IPS DF 4.7 (cell line): ENCODE measurements at regions not wholly inside any gene's neighbourhood (a gene's known extent, or its start where the extent isn't known, plus 50 kb on each side); places are given as distances from the start of the nearest gene placed in this dataset.
A peak's percentile ranks its signal among the peaks of the same experiment; 100 is the strongest.

Experiments used
- DNase-seq: peaks from one replicate; pipeline ENCODE4 v3.0.0-alpha.2; 2013; ENCODE audit warnings: low spot score; ENCODE audit errors: extremely low read depth

DNA sequence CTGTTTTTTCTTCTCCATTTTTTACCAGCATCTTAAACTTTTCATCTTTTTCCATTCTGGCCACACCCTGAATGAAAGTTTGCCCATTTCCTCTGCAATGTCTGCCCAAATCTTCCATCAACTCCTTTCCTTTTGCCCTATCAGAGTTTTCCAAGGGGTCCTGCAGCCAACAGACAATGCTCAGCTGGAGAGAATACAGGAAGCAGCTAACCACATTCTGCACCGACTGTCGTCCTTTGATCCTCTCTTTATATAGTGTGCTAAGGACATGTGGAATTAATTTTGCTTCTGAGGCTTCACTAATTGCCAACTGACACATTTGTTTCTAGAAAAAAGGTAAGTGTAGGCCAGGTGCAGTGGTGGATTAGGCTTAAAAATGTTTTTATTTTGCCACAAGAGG lies 50.5 kb upstream of the DLX2 start:
- DNase-seq, result no peak

DNA sequence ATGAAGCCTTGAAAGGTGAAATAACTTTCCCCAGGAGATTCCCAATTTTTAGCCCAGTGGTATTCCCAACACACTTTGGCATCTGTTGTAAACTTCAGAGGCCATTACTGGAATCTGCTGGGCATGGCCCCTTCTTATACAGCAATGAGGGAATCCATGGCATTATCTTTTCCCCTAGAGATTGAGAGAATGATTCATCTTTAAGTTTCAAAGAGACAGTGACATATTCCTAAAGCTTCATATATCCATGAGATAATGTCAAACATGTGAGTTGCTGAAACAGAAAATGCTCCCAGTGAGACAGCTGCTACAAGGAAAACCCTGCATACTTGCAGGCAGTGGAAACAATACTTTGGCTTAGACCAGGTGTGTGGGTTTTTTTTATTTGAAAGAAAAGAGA lies 51.1 kb upstream of the DLX2 start:
- no peak for DNase-seq

DNA sequence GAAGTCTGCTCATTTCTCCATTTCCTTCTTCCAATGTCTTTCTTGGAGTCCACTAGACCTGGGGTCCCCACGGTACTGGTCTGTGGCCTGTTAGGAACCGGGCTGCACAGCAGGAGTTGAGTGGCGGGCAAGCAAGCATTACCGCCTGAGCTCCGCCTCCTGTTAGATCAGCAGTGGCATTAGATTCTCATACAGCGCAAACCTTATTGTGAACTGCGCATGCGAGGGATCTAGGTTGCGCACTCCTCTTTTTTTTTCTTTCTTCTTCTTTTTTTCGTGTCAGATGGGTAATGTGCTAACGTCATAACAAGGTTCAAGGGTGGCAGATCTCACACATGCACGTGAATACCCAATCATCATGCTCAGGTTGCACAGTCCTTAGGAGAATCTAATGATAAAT lies 53.1 kb upstream of the DLX2 start:
- DNase-seq, result no peak

DNA sequence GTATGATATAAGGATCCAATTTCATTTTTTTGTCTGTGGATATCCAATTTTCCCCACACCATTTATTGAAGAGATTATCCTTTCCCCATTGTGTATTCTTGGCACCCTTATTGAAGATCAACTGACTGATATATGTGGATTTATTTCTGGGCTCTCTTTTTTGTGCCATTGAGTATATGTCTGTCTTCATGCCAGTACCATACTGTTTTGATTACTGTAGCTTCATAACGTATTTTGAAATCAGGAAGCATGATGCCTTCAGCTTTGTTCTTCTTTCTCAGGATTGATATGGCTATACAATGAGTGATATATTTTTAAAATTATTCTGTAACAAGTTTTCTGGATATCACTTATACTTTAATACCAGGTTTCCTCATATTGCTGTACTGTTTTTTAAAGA lies 58.1 kb upstream of the DLX2 start:
- no peak for DNase-seq

DNA sequence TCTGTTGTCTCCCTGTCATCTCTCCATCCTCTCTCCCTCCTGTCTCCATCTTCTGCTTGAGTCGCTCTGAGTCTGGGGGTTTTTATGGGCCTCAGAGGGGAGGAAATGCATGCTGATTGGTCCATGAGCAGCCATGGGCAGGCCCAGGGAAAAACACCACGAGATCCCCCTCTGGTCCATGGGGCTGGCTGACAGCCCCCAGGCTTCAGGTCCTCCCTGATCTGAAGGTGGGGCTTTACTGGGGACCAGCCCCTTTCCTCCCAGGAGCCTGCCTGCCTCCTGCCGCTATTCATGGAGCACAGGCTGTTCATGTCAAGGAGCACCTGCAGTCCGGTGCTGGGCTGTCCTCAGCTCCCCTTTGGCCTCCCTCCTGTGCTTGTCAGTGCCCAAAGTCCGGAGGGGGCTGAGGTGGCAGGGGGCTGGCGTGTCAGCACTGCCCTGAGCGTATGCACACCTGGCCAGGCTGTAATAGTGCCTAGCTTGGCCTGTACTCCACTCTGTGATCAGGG lies 59.6 kb upstream of the DLX2 start:
- DNase-seq, result no peak

DNA sequence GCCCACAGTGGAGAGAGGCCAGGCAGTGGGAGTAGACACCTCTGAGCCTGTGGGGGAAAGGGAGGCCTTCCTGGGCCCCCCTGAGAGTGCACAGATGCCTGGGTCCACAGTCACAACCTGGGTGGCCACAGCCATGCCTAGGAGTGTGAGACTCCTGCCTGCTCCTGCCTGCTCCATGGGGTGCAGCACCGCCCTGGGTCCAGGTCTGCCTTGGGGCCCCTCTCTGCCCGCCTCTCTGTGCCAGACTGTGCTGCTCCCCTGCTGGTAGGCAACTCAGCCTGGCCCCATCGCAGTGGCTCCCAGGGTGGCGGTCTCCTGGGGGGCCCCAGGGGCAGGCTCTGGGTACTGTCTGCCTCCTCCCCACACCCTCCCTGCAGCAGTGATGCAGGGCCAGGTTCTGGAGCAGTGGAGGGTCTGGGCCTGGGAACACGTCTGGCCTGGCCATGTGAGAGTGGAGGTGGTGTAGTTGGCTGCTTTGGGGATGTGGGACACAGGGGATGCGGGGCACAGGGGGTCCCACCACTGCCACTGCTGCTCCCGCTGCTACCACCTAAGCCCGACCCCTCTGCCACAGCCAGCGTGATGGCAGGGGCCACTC lies 60.1 kb upstream of the DLX2 start:
- no peak for DNase-seq

DNA sequence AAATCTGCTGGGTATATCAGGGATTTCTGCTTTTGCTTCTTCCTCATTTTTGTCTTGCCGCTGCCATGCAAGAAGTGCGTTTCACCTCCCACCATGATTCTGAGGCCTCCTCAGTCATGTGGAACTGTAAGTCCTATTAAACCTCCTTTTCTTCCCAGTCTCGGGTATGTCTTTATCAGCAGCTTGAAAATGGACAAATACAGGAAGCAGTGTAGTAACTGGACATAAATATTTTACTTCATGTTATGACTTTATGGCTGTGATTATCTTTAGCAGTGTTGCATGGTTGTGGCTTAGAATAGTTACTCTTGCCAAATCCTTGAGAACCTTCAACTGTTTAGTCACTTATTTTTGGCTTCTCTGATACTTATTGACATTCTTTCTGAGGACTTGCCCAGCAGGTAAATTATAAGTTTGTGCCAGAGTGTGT lies 66.2 kb upstream of the DLX2 start:
- DNase-seq, result no peak

DNA sequence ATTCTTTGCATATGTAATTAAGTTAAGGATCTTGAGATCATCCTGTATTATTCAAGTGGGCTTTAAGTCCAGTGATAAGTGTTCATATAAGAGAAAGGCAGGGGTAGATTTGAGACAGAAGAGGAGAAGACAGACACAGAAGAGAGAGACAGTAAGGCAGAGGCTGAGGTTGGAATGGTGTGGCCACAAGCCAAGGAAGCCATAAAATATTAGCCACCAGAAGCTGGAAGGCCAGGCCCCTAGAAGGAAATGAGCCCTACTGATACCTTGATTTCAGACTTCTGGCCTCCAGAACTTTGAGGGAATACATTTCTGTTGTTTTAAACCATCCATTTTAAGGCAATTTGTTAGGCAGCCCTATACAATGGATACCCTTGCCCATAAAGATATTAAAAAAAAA lies 66.9 kb upstream of the DLX2 start:
- no peak for DNase-seq

DNA sequence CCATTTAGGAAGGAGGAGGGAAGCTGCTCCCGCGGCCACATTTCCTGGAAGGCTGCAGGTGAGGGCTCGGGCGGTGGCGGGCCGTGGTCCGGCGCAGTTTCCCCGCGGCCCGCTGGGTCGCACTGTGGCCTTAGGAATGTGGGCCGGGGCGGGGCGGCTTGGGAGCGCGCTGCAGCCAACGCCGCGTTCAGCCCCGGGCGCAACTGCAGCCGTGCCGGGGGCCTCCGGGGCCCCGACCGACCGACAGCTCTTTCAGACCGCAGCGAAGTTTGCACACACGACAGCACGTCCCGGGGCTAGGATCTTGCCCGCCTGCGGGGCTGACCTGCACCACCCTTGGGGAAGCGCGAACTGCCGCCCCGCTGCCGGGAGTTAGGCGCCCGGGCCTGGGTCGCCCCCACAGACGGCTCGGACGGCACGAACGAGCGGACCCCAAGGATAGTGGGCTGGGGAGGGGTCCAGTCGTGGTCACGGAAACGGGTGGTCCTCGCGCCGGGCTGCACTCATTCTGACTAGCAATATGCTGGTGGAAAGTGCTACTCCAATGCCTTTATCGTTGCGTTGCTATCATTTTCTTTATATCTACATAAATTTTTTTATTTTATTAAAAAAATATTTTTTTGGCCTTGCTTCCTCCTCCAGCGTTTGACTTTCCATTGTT lies 69.9 kb upstream of the DLX2 start:
- no peak for DNase-seq

DNA sequence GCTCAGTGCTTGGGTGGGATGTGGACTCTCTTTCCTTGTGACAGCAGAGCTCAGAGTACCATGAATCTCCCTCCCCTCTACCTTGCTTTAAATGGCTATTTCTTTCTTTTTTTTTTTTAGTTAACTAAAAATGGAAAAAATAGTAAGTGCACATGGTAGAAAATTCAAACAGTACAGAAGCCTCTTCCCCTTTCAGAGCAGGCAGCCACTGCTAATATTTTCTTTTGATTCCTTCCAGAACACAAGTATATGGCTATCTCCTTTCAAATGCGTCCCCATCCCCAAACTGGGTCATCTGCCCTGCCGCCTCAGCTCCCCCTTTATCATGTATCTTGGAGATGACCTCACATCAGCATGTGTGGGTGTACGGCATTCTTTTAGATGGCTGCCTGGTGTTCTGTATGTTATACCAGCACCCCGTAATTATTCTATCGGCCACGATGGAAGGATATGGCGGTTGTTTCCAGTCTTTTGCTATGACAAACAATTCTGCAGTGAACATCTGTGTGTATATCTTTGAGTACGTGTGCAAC lies 70.5 kb upstream of the DLX2 start:
- DNase-seq, result no peak

DNA sequence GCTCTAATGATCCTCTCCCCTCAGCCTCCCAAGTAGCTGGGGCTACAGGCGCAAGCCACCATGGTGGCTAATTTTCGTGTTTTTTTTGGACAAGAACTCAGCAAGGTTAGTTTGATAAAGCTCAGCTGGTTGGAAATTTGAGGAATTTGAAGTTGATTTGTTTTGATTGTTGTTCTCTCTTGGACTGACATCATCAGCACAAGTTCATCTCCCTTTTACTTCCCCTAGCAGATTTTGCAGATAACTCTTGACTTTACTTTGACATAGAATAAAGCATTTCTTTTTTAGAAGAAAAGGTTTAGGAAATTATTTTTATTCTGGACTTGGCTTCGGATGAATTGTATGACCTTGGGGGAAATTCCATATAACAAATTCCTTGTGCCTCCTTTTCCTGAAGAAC lies 74.9 kb upstream of the DLX2 start:
- no peak for DNase-seq

DNA sequence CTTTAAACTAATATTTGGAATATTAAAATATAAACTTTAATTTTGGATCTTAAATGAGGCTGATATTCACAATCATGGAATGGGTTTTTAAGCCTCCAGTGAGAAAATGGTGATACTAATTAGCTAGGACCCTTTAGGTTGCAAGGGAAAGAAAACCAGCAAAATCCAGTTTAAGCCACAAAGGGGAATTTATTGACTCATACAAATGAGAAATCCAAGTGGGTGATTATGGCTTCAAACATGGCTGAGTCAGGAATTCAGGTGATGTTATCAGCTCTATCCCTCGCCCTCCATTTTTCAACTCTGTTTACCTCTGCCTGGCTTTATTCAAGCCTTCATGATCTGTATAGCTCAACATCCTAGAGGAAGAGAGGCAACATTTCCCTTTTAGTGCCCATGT lies 75.3 kb upstream of the DLX2 start:
- DNase-seq, result no peak

DNA sequence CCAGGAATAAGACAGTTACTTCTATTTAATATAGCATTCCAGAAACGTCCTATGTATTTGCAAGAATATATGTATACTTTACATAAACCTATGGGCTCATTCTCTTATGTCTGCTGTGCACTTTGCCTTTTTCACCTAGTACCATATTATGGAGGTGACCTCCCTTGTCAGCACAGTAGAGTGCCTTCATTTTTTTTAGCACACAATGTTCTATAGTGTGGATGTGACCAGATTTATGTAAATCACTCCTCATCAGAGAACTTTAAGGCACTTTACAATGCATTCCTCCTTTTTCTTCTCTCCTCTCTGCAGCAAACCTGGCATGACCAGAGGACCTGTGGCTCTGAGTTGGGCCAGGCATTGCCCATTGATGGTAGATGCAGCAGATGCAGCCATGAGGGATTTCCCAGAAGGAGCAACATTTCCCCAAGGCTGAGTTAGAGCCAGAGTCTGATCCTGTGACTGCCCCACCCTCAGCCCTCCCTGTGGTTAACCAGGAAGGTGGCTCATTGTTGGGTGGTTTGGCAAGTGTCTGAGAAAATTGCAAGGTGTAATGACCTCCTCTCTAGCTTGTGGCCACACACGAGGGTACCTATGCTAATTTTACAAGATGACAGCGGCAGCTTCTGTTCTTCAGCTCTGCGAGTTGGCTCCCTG lies 76.5 kb upstream of the DLX2 start:
- no peak for DNase-seq

DNA sequence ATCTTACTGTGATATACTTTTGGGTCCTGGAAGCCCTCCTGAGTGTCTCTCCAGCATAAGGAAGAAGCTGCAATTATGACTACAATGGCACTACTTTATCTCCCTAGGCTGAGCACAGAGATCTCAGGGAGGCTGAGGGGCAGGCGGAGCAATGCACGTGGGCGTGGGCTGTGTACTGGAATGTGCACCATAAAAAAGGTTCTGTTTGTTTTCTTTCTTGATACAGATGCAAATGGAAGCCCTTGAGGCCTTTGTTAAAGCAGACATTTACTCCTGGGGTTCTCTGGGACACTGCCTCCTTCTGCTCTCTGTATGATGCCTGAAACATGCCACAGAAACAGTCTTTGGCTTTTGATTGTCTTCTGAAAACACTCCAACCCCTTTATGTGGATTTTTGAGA lies 79.1 kb upstream of the DLX2 start:
- peak; percentile 74 for DNase-seq

DNA sequence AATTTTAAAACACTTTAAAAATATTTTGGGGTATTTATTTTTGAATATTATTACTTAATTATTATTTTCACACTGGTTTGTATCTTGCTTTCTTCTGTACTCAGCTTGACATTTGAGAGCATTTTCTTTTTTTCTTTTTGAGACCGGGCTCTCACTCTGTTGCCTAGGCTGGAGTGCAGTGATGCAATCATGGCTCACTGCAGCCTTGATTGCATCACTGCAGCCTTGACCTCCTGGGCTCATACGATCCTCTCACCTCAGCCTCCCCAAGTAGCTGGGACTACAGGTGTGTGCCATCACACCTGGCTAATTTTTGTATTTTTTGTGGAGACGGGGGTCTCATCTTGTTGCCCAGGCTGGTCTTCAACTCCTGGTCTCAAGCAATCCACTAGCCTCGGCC lies 79.9 kb upstream of the DLX2 start:
- DNase-seq, result no peak

DNA sequence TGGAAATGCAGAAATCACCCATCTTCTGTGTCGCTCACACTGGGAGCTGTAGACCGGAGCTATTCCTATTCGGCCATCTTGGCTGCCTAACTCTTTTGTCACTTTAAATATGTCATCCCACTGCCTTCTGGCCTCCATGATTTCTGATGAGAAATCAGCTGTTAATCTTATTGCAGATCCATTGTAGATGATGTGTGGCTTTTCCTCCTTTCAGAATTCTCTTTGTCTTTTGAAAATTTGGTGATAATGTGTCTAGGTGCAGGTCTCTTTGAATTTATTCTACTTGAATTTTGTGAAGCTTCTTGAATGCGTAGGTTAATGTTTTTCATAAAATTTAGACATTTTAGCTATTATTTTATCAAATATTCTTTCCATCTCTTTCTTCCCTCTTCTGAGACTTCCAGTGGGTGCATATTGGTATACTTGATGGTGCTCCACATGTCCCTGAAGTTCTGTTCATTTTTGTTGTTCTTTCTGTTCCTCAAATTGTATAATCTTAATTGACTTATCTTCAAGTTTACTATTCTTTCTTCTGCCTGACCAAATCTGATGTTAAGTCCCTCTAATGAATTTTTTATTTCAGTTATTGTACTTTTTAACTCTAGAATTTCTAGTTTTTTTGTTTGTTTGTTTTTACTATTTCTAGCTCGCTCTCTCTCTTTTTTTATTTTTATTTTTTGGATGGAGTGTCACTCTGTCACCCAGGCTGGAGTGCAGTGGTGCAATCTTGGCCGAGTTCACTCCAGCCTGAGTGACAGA lies 90.8 kb upstream of the DLX2 start:
- DNase-seq, result no peak

DNA sequence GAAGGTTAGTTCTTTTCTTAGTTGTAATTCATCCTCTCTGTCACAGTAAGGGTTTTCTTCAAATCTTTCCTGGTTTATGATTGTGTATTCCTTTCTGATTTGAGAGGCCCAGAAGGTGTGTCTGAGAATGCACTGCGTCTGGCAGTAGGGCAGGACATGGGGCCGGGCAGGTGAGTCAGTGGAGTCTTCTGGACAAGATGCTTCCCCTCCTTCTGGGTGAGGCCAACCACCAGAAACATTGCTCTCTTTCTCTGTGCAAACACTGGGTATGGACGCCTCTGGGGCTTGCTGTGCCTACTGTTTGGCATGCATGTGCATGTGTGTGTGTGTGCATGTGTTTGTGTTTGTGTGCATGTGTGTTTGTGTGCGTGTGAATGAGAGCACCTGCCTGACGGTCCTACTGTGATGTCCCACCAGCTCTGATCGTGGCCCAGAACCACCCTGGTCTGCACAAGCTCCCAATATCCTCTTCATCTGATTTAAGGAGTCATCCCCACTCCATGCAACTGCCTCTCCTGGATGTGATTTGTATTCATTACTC lies 93.2 kb upstream of the DLX2 start:
- DNase-seq, result no peak

DNA sequence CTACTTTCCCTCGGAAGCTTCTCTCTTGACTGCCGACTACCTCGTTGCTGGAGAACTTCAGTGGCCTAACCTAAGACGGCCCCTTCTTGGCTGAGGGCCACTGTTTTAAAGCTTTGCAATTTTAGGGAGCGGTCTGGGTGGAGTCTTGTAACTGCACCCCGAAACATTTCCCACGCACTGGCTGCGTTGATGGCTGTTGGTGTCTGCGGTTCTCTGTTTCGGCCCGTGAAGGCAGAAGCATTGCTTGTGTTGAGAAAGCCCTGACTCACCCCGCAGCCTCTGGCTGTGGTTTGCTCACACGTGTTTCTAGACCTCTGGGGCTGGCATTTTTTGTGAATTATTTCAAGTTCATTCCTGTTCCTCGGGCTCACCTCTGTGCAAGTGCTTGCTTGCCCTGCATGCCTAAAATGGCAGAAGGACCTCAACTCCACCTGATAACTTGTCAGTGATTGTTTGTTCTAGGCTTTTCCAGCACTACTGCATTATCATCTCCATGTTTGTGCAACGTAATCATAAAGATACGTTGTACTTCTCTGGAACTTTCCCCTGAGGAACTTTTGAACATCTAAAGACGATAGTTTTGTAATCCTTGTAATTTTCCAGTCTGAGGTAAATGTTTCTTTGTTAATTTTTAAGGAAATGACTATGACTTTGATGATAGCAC lies 94.2 kb upstream of the DLX2 start:
- DNase-seq, result no peak

DNA sequence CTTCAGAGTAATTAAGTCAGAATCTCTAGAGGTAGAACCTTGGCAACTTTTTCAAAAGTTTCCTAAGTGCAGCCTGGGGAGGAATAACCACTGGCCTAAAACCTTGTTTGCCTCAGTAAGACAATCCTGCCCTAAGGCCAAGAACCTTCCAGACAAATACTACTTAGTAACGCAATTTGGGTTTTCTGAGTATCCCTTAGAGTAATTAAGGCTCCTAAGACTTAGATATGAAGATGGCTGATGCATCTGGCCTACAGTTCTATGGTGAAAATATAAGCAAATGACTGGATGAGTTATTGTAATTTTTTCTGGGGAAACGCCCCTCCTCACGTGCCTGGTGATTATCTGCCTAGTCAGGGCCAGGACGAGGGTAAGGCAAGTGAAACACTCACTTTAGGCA lies 95.7 kb upstream of the DLX2 start:
- DNase-seq, result no peak

DNA sequence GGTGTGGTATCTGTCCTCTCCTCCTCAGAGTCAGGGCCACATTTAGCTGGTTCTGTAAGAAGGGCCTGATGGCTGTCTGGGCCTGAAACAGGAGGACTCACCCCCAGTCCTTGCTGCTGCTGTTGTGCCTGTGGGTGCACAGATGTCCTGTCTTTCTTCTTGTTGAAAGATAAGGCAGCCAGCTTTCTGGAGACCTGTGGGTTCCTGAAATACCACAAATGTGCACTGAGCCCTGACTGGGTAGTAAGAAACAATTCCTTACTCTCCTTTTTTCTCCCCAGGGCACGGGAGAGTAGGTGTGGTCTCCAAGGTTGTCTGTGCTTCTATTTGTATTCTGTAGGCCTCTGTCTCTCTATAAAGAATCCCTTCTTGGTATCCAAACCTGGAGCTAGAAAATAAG lies 96.2 kb upstream of the DLX2 start:
- no peak for DNase-seq

DNA sequence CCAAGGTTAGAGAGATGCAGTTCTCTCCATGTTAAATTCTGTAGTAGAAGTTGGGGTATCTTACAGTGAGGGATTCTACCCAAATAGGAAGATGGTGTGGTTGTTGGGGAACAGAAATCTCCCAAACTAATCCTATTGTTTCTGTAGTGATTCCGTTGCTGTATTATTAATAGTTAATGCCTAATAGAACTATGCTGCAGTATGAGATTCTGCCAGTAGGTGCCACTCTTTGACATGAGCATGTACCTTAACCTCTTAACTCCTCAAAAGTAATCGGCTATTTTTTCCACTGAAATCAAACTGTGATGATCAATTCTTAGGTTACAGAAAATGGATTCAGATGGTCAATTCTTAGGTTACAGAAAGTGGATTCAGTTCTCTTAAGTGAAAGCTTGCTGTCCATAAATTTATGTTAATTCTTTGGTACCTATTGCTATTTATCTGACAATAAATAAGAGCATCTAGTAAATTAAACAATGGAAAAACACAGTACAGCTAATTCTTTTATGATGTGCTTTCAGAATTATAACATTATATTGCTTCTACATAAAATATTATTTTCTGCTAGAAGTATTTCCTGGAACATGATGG lies 97.9 kb upstream of the DLX2 start:
- no peak for DNase-seq
